ENCODE measurements at regions not wholly inside any gene's neighbourhood (a gene's known extent, or its start where the extent isn't known, plus 50 kb on each side); places are given as distances from the start of the nearest gene placed in this dataset.

DNA sequence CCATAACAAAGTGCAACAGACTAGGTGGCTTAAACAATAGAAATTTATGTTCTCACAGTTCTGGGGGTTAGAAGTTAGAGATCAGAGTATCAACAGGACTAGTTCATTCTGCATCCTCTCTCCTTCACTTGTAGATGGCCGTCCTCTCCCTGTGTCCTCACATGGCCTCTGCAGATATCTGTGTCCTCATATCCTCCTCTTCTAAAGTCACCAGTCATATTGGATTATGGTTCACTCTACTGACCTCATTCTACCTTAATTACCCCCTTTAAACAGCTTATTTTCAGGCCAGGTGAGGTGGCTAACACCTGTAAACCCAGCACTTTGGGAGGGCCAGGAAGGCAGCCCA is 135.1 kb downstream of the RAB38 start (continued):
- TF ChIP-seq, protein P1, sequence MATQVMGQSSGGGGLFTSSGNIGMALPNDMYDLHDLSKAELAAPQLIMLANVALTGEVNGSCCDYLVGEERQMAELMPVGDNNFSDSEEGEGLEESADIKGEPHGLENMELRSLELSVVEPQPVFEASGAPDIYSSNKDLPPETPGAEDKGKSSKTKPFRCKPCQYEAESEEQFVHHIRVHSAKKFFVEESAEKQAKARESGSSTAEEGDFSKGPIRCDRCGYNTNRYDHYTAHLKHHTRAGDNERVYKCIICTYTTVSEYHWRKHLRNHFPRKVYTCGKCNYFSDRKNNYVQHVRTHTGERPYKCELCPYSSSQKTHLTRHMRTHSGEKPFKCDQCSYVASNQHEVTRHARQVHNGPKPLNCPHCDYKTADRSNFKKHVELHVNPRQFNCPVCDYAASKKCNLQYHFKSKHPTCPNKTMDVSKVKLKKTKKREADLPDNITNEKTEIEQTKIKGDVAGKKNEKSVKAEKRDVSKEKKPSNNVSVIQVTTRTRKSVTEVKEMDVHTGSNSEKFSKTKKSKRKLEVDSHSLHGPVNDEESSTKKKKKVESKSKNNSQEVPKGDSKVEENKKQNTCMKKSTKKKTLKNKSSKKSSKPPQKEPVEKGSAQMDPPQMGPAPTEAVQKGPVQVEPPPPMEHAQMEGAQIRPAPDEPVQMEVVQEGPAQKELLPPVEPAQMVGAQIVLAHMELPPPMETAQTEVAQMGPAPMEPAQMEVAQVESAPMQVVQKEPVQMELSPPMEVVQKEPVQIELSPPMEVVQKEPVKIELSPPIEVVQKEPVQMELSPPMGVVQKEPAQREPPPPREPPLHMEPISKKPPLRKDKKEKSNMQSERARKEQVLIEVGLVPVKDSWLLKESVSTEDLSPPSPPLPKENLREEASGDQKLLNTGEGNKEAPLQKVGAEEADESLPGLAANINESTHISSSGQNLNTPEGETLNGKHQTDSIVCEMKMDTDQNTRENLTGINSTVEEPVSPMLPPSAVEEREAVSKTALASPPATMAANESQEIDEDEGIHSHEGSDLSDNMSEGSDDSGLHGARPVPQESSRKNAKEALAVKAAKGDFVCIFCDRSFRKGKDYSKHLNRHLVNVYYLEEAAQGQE (IDR thresholded peaks at IDR 0.05; ENCODE audit: unreplicated experiment) = no peak

DNA sequence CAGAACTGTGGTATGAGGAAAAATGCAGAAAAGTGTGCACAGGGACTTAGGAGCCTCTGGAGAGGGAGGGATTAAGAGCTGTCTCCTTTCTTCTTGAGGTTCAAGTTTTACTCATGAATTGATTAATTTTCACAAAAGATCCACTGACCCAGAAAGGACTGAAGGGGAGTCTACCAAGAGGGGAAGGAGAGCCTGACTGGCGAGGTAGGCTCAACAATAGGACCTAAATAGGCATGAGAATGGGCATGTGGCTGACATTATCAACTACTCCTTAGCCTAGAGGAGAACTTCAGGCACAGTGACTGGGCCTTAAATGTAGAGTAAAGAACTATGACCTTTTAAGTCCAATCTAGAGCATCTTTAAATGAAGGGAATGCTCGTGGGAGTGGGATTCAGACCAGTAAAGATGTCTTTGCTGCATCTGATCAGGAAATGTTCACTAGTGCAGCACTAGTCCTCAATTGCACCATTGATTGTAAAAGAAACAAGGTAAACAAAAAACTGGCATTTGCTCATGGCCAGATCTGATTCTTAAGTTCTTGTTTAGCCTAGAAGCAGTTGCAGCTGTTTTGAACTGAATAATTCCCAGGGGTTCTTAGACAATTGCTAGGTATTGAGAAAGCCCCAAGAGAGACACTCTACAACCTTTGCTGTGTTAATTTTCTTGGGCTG is 135.6 kb downstream of the RAB38 start:
- peaks cover 20% of the 10 kb centered on the region for H3K4me1 ChIP-seq (ENCODE audit: insufficient read depth)
- no peaks in the 10 kb centered on the region for H3K27me3 ChIP-seq (ENCODE audit: insufficient read depth)
- no peak for DNase-seq (ENCODE audit: low spot score)
- no peak overlapping the region for H3K27ac ChIP-seq (ENCODE audit: low read depth)
- Mint-ChIP-seq H3K4me1 (peaks cover 26% of the 10 kb centered on the region), H3K36me3 (ENCODE audit: low read depth) (peaks cover 9% of the 10 kb centered on the region), H3K4me3 (no peak overlapping the region), H3K27me3 (ENCODE audit: insufficient read depth, low read depth, poor library complexity) (peaks cover 6% of the 10 kb centered on the region), H3K9me3 (peaks cover 9% of the 10 kb centered on the region), H3K27ac (no peak overlapping the region)
- H3F3A ChIP-seq (replicated peaks; ENCODE audit: low read depth) = no peaks in the 10 kb centered on the region
- H3K9me2 ChIP-seq (ENCODE audit: insufficient read depth) = no peaks in the 10 kb centered on the region
- no peaks in the 10 kb centered on the region for H4K20me1 ChIP-seq (replicated peaks; ENCODE audit: insufficient read depth)
- no peaks in the 10 kb centered on the region for H3K36me3 ChIP-seq (ENCODE audit: insufficient read depth)
- H3K79me2 ChIP-seq (replicated peaks; ENCODE audit: insufficient read depth) = no peaks in the 10 kb centered on the region
- H3K4me3 ChIP-seq = no peak overlapping the region
- H3K4me2 ChIP-seq = no peak overlapping the region
- no peak overlapping the region for H2AFZ ChIP-seq
- peak; percentile 66 for ATAC-seq
- no peak for TF ChIP-seq EZH2 (IDR thresholded peaks at IDR 0.05; ENCODE audit: low read depth, unreplicated experiment)
- TF ChIP-seq POLR2AphosphoS5 (IDR thresholded peaks at IDR 0.05; ENCODE audit: low read depth) = no peak
- TF ChIP-seq JUNB (IDR thresholded peaks at IDR 0.05; ENCODE audit: unreplicated experiment) = no peak
- TF ChIP-seq, protein P2, sequence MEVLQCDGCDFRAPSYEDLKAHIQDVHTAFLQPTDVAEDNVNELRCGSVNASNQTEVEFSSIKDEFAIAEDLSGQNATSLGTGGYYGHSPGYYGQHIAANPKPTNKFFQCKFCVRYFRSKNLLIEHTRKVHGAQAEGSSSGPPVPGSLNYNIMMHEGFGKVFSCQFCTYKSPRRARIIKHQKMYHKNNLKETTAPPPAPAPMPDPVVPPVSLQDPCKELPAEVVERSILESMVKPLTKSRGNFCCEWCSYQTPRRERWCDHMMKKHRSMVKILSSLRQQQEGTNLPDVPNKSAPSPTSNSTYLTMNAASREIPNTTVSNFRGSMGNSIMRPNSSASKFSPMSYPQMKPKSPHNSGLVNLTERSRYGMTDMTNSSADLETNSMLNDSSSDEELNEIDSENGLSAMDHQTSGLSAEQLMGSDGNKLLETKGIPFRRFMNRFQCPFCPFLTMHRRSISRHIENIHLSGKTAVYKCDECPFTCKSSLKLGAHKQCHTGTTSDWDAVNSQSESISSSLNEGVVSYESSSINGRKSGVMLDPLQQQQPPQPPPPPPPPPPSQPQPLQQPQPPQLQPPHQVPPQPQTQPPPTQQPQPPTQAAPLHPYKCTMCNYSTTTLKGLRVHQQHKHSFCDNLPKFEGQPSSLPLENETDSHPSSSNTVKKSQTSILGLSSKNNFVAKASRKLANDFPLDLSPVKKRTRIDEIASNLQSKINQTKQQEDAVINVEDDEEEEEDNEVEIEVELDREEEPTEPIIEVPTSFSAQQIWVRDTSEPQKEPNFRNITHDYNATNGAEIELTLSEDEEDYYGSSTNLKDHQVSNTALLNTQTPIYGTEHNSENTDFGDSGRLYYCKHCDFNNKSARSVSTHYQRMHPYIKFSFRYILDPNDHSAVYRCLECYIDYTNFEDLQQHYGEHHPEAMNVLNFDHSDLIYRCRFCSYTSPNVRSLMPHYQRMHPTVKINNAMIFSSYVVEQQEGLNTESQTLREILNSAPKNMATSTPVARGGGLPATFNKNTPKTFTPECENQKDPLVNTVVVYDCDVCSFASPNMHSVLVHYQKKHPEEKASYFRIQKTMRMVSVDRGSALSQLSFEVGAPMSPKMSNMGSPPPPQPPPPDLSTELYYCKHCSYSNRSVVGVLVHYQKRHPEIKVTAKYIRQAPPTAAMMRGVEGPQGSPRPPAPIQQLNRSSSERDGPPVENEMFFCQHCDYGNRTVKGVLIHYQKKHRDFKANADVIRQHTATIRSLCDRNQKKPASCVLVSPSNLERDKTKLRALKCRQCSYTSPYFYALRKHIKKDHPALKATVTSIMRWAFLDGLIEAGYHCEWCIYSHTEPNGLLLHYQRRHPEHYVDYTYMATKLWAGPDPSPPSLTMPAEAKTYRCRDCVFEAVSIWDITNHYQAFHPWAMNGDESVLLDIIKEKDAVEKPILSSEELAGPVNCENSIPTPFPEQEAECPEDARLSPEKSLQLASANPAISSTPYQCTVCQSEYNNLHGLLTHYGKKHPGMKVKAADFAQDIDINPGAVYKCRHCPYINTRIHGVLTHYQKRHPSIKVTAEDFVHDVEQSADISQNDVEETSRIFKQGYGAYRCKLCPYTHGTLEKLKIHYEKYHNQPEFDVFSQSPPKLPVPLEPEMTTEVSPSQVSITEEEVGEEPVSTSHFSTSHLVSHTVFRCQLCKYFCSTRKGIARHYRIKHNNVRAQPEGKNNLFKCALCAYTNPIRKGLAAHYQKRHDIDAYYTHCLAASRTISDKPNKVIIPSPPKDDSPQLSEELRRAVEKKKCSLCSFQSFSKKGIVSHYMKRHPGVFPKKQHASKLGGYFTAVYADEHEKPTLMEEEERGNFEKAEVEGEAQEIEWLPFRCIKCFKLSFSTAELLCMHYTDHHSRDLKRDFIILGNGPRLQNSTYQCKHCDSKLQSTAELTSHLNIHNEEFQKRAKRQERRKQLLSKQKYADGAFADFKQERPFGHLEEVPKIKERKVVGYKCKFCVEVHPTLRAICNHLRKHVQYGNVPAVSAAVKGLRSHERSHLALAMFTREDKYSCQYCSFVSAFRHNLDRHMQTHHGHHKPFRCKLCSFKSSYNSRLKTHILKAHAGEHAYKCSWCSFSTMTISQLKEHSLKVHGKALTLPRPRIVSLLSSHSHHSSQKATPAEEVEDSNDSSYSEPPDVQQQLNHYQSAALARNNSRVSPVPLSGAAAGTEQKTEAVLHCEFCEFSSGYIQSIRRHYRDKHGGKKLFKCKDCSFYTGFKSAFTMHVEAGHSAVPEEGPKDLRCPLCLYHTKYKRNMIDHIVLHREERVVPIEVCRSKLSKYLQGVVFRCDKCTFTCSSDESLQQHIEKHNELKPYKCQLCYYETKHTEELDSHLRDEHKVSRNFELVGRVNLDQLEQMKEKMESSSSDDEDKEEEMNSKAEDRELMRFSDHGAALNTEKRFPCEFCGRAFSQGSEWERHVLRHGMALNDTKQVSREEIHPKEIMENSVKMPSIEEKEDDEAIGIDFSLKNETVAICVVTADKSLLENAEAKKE (CRISPR knock-in tag; IDR thresholded peaks at IDR 0.05) = no peak
- TF ChIP-seq NANOG (IDR thresholded peaks at IDR 0.05; ENCODE audit: borderline replicate concordance) = no peak
- TF ChIP-seq, protein P1 (IDR thresholded peaks at IDR 0.05; ENCODE audit: unreplicated experiment) = no peak
- TF ChIP-seq, protein P3, sequence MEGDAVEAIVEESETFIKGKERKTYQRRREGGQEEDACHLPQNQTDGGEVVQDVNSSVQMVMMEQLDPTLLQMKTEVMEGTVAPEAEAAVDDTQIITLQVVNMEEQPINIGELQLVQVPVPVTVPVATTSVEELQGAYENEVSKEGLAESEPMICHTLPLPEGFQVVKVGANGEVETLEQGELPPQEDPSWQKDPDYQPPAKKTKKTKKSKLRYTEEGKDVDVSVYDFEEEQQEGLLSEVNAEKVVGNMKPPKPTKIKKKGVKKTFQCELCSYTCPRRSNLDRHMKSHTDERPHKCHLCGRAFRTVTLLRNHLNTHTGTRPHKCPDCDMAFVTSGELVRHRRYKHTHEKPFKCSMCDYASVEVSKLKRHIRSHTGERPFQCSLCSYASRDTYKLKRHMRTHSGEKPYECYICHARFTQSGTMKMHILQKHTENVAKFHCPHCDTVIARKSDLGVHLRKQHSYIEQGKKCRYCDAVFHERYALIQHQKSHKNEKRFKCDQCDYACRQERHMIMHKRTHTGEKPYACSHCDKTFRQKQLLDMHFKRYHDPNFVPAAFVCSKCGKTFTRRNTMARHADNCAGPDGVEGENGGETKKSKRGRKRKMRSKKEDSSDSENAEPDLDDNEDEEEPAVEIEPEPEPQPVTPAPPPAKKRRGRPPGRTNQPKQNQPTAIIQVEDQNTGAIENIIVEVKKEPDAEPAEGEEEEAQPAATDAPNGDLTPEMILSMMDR (conservative IDR thresholded peaks at IDR 0.05; ENCODE audit: low read depth in 2 of 2) = no peak
- TF ChIP-seq EZH2phosphoT487 (IDR thresholded peaks at IDR 0.05; ENCODE audit: unreplicated experiment) = no peak

Data from GM23338 (cell line).